ENCODE measurements at regions not wholly inside any gene's neighbourhood (a gene's known extent, or its start where the extent isn't known, plus 50 kb on each side); places are given as distances from the start of the nearest gene placed in this dataset.

- Histone ChIP-seq H3K27ac (no peak overlapping the region), H3K27me3 (no peaks in the 10 kb centered on the region), H3K4me1 (no peaks in the 10 kb centered on the region), H3K9me3 (no peaks in the 10 kb centered on the region), H3K4me3 (no peak overlapping the region), H3K36me3 (no peaks in the 10 kb centered on the region)
- DNase-seq = no peak
- TF ChIP-seq POLR2A (IDR thresholded peaks at IDR 0.05) = no peak
- TF ChIP-seq CTCF (IDR thresholded peaks at IDR 0.05) = no peak
- TF ChIP-seq POLR2AphosphoS5 (IDR thresholded peaks at IDR 0.05) = no peak
- no peak for TF ChIP-seq EP300 (IDR thresholded peaks at IDR 0.05; ENCODE audit: low read depth)
- in situ Hi-C loops (cut with MboI; ENCODE audit: low pct_ligation_motif_present in 1 of 4, low pct_unique_long_range_greater_than_20kb in 1 of 4, low sequenced_read_pairs in 3 of 4) (no loop called here), intact Hi-C loops (cut with DNase I; ENCODE audit: low total_unique reads) (no loop called here)
- 86 to 90% methylated on average over 3 of the region's 3 CpGs for WGBS, 2 donors (ENCODE audit: low coverage in 1 of 2)
These were observed 346.8 kb downstream of the STK39 start for GRCh38 chr2:167900435-167901114.

GRCh38 chr2:167898340-167898739 is 349.1 kb downstream of the STK39 start:
- Histone ChIP-seq H3K36me3 (no peaks in the 10 kb centered on the region), H3K27ac (no peak overlapping the region), H3K27me3 (no peaks in the 10 kb centered on the region), H3K4me1 (no peaks in the 10 kb centered on the region), H3K9me3 (no peaks in the 10 kb centered on the region), H3K4me3 (no peak overlapping the region)
- in situ Hi-C loops (cut with MboI; ENCODE audit: low pct_ligation_motif_present in 1 of 4, low pct_unique_long_range_greater_than_20kb in 1 of 4, low sequenced_read_pairs in 3 of 4) = no loop called here
- DNase-seq = no peak
- TF ChIP-seq EP300 (IDR thresholded peaks at IDR 0.05; ENCODE audit: low read depth) (no peak), POLR2AphosphoS5 (IDR thresholded peaks at IDR 0.05) (no peak), POLR2A (IDR thresholded peaks at IDR 0.05) (no peak), CTCF (IDR thresholded peaks at IDR 0.05) (no peak)
- WGBS, 2 donors (ENCODE audit: low coverage in 1 of 2) = 85 to 94% methylated on average over 3 of the region's 3 CpGs
- intact Hi-C loops (cut with DNase I; ENCODE audit: low total_unique reads) = no loop called here

GRCh38 chr2:167891841-167892240 is 355.6 kb downstream of the STK39 start:
- intact Hi-C loops (cut with DNase I; ENCODE audit: low total_unique reads) (no loop called here), in situ Hi-C loops (cut with MboI; ENCODE audit: low pct_ligation_motif_present in 1 of 4, low pct_unique_long_range_greater_than_20kb in 1 of 4, low sequenced_read_pairs in 3 of 4) (no loop called here)
- DNase-seq = no peak
- WGBS, 2 donors (ENCODE audit: low coverage in 1 of 2) = 77 to 90% methylated on average over 5 of the region's 5 CpGs
- Histone ChIP-seq H3K4me3 (no peak overlapping the region), H3K36me3 (no peaks in the 10 kb centered on the region), H3K9me3 (peaks cover 4% of the 10 kb centered on the region in 2 donors), H3K27me3 (no peaks in the 10 kb centered on the region), H3K4me1 (no peaks in the 10 kb centered on the region), H3K27ac (no peak overlapping the region)
- no peak for TF ChIP-seq POLR2AphosphoS5 (IDR thresholded peaks at IDR 0.05)

GRCh38 chr2:167890739-167891138 is 356.7 kb downstream of the STK39 start:
- in situ Hi-C loops (cut with MboI; ENCODE audit: low pct_ligation_motif_present in 1 of 4, low pct_unique_long_range_greater_than_20kb in 1 of 4, low sequenced_read_pairs in 3 of 4) (no loop called here), intact Hi-C loops (cut with DNase I; ENCODE audit: low total_unique reads) (no loop called here)
- Histone ChIP-seq H3K27me3 (no peaks in the 10 kb centered on the region), H3K27ac (no peak overlapping the region), H3K9me3 (peaks cover 4 to 5% of the 10 kb centered on the region in 2 donors), H3K36me3 (no peaks in the 10 kb centered on the region), H3K4me1 (no peaks in the 10 kb centered on the region), H3K4me3 (no peak overlapping the region)
- 100% methylated on average over 2 of the region's 2 CpGs; no CpG with 5 or more reads in 1 of the 2 donors for WGBS, 2 donors (ENCODE audit: low coverage in 1 of 2)
- DNase-seq = no peak
- TF ChIP-seq POLR2A (IDR thresholded peaks at IDR 0.05) (no peak), EP300 (IDR thresholded peaks at IDR 0.05; ENCODE audit: low read depth) (no peak), CTCF (IDR thresholded peaks at IDR 0.05) (no peak), POLR2AphosphoS5 (IDR thresholded peaks at IDR 0.05) (no peak)

- TF ChIP-seq POLR2A (IDR thresholded peaks at IDR 0.05) (no peak), POLR2AphosphoS5 (IDR thresholded peaks at IDR 0.05) (no peak), CTCF (IDR thresholded peaks at IDR 0.05) (no peak), EP300 (IDR thresholded peaks at IDR 0.05; ENCODE audit: low read depth) (no peak)
- intact Hi-C loops (cut with DNase I; ENCODE audit: low total_unique reads) (no loop called here), in situ Hi-C loops (cut with MboI; ENCODE audit: low pct_ligation_motif_present in 1 of 4, low pct_unique_long_range_greater_than_20kb in 1 of 4, low sequenced_read_pairs in 3 of 4) (no loop called here)
- Histone ChIP-seq H3K9me3 (no peaks in the 10 kb centered on the region), H3K4me3 (no peak overlapping the region), H3K27ac (no peak overlapping the region), H3K27me3 (no peaks in the 10 kb centered on the region), H3K4me1 (no peaks in the 10 kb centered on the region), H3K36me3 (no peaks in the 10 kb centered on the region)
- WGBS, 2 donors (ENCODE audit: low coverage in 1 of 2) = 83 to 86% methylated on average over 1 of the region's 1 CpG
- DNase-seq = no peak
These were observed 367.0 kb downstream of the STK39 start for GRCh38 chr2:167880415-167880814.

Measured in transverse colon (tissue), 4 donors.